UCSD-AML1 (cell line): ENCODE measurements at regions not wholly inside any gene's neighbourhood (a gene's known extent, or its start where the extent isn't known, plus 50 kb on each side); places are given as distances from the start of the nearest gene placed in this dataset.

Experiments
- DNase-seq: peaks from one replicate; lab custom pipeline; 2025; ENCODE audit not compliant: unreplicated experiment; lab: John Stamatoyannopoulos, UW

DNA sequence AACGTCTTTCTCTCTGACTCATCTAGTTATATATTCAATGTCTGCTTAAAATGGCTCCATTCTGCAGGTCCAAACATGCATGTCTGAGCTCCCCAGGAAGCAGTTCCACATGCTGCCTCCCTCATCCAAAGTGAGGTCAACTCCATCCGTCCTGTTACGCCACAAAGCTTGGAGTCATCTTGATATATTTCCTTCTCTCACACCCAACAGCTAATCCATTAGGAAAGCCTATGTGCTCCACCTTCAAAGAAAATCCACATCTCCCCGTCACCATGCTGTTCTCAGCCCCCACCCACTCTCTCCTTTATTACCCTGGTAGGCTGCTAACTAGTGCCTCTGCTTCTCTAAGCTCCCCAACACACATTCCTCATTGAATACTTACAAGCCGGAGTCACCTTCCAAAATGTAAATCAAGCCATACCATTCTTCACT lies 130.2 kb upstream of the SYNDIG1 start:
- DNase-seq: no peak

DNA sequence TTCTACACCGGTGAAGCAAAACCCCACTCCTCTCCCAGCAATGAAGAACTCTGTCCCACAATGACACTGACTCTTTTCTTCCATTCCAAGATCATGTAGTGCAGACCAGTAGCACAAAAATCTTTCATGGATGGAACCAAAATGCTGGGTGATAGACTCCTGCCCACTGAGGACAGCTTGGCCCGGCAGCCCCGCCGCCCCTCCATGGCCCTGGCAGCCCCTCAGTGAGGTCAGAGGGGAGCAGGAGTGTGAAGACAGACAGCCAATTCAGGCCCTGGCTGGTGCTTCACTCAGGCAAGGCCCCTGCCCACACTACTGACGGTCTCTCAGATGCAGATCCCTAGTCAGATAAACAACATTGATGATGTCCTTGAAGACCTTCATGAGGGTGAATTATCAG lies 131.9 kb upstream of the SYNDIG1 start:
- DNase-seq: no peak

DNA sequence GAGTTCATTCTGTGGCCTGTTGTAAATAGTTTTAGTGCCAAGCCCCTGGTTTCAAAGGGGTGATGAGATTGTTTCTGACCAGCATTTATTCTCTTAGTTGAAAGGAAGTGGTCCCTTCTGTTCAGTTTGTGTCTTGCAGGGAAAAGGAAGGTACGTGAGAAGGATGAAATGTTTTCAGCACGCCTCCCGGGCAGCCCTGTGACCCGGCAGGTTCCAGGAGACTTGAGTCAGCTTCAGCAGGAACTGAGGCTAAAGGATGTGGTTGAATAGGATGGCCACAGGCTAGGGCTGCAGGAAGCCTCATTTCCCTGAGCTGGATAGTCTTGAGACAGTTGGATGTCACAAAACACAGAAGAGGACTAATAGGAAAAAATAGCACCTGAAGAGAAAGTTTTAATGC lies 132.4 kb upstream of the SYNDIG1 start:
- peak; percentile 79 for DNase-seq

DNA sequence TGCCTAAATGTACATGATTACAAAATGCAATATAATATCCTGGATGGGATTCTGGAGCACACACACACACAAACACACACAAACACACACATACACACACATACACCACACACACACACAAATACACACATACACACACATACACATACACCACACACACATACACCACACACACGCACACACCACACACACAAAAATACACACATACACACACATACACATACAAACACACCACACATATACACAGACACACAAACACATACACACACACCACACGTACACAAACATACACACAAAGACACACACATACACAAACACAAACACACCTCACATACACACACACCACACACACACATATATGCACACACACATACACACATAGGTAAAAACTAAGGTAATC lies 134.6 kb upstream of the SYNDIG1 start:
- DNase-seq: no peak

DNA sequence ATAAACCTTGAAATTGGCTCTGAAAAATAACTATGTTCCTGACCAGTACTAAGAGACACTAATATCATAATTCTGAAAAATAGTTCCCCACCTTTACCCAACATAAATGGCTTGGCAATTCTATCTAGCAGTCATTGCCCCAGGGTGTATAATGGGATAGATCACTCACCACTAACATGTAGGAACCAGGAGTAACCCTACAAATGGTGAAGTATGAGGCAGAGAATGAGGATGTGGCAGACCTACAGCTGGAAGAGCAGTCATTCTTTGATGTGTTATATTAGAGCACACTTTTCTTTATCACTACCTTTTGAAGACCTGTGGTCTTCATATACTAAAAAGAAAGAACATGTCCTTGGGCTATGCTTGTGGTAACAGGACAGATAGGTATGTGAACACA lies 136.5 kb upstream of the SYNDIG1 start:
- no peak for DNase-seq

DNA sequence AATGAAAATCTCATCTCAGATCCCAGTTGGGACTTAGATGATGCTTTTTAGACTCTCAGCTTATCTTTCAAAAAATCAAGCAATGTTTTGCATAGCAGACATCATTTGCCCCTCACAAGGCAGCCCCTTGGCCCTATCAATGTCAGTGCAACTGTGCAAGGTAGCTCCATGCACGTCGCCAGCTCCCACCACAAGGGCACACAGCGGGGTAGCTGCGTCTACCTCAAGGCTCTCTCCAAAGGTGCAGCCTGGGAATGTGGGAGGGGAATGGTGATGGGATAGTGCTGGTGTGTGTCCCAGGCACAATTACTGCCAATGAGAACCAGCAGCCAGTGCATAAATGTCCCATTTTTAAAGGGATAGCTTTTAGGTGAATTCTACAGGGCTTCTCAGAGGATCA lies 137.5 kb upstream of the SYNDIG1 start:
- no peak for DNase-seq

DNA sequence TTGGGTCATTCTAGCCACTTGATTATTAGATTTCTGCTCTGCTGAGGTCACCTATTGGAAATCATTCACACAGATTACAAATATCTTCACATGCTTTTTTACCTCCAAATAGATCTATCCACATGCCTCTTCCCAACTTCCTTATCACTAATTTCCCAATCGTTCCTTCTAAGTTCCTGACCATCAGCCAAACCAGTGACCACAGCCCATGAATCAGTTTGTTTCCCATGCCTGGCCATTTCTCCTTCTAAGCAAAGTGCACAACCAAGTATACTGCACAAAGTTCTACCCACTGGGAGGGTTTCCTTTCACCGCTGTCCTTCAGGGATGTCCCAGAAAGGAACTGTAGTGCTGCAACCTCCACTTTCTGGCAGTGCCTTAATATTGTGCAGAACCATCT lies 140.5 kb upstream of the SYNDIG1 start:
- no peak for DNase-seq

DNA sequence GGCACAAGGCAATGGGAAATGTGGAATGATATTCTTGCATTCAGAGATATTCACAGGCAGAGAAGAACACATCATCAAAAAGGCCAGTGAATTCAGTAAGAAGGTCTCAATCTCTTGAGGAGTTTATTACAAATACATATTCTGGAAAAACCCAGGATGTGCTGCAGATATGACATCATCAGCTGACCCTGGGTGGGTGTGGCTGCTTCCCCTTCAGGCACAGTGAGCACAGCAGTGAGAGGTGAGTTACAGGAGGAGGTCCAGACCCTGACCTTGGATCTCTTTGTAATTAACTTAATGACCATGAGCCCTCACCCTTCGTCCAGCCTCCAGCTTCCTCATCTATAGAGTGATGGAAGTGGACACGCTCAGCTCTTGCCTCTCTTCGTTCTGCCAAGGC lies 147.5 kb upstream of the SYNDIG1 start:
- DNase-seq: no peak

DNA sequence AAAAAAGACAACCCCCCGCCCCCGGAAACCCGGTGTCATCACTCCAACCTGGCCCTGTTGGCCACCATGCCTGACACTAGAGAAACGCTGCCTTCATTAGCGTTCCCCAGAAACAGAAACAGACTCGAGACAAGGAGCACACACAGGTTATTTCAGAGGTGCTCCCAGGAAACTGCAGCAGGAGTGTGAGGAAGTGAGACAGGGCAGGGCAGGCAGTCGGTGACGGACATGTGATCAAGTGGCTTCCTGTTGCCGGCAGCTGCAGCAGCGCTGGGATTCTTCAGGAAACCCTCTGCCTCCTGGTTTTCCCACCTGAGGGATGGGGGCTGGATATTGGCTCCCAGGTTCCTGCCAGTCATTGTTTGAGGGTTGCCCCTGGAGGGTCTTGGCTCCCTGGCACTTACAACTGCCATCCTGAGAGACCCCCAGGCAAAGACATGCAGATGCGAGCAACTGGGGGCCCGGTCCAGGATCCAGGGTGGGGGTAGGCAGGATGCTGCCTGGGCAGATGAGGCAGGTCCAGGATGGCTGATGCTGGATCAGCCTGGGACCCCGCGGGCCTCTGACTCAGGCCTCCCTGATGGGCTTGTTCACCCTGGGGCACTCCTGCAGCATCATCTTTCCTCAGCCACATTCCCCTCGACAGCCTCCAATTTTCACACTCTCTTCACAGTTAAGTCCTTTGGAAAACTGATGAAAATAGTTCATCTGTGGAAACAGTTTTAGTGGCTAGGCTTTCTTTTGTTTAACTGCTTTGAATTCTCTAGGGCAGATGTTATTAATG lies 150.7 kb upstream of the SYNDIG1 start:
- DNase-seq: peak; percentile 38

DNA sequence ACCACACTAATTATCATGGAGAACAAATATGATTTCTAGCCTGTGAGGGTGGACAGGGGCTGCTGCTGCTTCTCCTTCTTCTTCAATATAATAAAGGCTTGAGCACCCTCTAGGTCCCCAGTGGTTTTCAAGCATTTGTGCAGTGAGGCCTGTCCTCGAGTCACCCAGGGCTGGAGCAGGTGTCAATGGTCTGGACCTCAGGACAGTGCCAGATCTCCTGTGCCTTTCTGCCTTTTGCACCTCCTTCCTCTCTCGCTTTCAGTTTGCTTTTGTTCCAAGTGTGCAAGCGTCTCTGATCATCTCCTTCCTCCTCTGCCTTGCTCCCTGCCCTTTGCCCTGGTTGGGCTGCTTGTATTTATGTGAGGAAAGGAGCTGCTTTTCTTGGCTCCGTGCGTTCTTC lies 152.2 kb upstream of the SYNDIG1 start:
- DNase-seq: no peak

DNA sequence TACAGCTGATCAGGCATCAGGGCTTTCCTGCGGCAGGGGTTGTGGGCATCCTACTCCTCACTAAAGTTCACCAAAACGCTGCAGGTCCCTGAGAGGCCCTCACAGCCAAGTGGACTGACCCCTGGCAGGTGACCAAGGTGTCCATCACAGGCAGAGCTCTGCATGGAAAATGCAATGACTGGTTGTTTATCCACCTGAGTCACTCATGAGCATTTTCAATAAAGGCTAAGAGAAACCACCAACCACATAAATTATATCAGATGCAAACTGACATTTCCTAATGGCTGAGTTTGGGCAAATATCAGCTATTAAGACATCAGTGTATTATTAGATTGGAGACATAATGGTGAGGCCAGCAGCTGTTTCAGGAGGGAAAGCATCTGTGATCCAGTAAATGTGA lies 152.7 kb upstream of the SYNDIG1 start:
- no peak for DNase-seq

DNA sequence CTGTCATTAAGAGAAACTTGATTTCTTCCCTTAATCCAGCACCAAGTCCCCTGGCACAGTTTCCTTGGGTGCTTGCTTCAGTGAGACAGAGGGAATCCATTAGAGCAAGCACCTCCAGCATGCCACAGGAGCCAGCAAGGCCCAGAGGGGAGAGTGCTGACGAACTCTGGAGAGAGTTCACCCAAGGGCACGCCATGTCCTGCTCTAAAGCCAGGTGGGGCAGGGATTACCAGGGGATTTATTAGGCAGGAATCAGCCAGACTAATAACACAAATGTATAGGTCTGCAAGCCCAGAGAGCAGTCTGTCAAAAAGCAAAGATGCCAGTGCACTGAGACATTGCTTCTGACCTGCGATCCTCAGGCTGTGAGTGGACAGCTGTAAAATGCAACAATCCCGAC lies 155.4 kb upstream of the SYNDIG1 start:
- no peak for DNase-seq

DNA sequence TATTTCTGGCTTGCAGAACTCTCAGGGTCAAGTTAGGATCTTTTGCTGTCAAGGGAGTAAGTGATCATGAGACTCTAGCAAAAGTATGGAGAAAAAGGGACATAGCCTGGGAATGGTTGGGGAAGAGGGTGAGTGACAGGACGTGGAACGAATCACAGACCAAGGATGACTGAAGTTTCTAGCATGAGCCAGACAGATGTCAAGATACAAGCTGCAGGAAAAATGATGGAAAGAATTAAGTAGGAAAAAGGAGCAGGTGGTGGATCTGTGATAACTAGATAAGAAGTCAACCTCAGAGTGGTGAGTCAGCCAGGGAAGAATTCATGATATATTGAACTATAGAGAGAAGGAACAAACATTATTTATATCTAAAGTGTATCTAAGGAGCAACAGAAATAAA lies 159.8 kb upstream of the SYNDIG1 start:
- DNase-seq: no peak

DNA sequence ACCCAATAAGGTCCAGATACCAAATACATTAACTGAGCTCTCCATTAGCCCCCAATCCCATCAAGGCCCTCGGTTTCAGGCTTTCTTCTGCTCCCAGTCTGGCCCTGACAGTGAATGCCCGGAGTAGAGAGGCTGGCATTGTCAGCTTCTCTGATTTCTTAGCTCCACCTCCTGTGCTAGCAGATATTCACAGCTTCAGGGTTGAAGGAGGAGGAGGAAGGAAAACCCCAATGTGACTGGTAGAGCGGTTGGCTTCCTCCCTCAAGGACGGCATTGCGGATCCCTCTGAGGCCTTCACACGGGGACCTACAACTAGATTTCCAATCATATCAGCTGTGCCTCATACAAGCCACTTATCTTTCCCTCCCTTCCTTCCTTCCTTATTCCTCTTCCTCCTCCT lies 164.1 kb upstream of the SYNDIG1 start:
- DNase-seq: peak; percentile 58

DNA sequence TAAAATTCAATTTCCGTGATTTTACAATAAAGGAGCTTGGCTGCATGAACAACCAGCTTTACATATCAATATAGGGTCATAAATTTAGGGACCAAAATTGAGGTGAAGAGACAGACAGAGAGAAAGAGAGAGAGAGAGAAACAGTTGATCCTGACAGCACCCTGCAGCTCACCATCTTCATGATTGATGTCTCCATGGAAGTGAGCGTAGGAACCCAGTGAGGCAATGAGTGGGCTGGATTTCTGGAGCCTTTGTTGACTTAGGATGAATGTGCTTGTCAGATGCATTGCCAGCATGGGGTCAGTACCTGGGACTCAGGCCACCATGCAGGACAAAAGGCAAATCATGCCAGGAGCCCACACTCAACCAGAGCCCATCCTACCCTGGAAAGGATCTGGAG lies 165.1 kb upstream of the SYNDIG1 start:
- no peak for DNase-seq

DNA sequence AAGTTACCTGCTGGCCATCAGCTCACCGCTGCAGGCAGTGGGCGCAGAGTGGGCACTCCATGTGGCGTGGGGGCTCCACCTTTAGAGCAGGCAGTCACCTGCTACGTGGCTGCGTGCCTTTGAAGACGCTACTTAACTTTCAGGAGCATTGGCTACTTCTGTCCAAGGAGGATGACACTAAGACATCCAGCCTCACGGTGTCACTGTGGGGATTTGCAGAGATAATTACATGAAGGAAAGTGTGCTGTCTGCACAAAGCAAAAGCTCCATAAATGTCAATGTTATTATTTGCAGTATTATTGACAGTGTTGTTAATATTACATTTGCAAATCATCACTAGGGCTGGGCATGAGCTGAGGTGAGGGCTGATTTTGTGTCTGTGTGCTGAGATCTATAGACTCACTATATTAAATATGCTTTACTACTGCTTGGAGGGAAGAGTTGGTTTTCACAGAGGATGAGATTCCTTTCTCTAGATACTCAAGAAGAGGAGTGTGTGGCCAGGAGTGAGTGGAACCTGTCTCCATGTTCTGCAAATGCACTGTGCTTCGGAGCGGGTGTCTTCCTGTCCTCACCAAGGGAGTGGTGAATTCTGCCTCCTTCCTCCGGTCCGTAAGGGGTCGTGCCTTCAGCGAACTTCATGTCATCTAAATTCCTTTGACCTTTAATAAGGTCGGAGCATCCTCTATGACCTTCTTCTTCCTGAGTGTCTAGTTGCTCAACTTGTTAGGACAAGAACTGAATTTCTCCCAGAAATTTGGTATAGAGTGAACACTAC lies 165.8 kb upstream of the SYNDIG1 start:
- DNase-seq: no peak

DNA sequence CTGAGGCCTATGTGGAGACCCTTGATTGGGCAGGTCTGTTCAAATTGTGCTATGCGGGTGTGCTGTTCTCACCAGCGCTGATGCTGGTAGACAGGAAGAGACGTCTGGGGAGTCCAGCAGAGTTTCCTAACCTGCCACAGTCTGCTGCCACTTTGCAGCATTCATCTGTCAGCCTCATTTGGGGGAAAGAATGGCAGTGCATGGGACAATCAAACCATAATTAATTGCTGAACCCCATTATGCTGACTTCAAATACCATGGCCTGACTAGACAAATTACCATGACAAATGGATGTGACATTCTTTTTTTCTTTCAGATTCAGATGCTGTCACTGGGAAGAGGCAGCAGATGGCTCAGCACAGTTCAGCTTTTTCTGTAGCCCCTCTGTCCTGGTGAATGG lies 171.4 kb upstream of the SYNDIG1 start:
- no peak for DNase-seq

DNA sequence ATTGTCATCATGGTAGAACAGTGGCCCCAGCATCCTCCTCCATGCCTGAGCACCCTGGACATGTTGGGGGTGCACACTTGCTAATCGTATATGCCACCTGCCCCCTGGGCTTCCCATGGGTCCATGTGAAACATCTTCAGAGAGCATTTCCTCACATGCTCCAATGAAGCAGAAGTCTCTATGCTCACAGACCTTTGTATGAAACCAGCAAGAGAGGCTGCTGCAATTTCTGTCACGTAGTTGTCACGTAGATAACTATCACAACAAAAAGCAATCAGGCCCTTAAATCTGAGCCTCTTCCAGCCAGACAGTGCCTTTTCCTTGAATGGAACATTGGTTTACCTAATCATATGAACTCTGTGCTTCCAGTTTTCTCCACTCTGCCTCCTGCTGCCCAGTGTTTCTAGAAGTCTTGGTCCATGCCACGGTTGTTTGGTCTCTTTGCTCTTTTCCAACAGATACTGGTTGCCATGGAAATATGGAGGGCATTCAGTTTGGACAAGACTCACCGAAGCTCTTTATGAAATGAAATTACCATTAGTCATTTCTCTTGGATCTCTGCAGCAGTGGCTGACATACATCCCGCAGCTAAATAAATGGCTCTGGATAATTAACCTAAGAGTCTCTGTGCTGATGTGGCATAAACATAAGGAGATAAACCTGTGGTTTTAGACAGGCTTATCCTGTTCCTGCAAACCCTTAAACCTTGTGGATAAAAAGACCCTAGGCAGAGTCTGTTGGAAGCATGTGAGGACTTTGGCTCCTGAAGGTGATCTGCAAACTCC lies 172.8 kb upstream of the SYNDIG1 start:
- no peak for DNase-seq

DNA sequence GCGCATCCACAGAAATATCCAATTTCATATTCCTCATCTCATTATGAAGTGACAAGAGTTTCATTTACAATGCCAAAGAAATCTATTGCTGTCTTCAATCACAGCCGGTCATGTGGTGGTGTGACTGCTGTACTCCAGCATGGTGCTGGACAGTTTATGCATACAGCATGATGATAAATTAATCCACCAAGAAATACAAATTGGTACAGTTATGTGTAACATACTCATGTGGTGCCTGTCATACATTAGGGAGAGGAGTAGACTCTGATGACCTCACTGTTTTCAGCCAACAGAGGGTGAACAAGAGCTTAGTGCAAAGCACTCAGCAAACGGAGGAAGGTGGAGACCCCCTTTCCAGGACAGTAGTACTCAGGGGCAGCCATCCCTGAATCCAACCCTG lies 178.4 kb upstream of the SYNDIG1 start:
- no peak for DNase-seq

DNA sequence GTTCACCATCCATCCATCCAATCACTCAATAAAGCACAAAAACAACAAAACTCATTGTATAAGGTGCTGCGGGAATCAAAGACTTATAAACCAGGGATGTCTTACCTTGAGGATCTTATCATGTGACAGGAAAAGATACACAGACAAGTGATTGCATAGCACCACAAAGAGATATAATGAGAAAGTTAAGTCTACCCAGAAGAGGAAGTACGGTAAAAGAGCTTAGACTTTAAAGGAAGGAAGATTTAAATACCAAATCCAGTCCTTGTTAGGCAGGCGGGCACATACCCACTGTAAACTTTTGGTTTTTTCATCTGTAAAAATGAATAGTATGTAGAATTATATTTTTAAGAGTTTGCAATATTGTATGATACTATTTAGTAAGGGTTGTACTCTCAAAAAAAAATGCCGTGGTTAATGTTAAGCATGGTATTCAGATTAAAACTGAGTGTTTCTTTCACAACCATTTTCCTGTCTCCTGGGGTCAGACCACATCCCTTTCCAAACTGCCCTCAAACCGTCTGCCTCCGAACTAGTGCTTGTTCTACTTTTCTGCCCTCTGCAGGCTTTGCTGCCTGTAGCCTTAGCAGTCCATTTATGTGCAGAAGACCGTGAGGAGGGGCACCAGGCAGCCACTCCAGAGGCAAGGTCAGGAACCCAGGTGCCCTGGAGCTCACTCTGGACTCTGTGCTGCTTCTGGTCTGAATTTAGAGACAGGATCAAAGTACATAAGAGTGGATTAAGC lies 179.5 kb upstream of the SYNDIG1 start:
- DNase-seq: peak; percentile 62

DNA sequence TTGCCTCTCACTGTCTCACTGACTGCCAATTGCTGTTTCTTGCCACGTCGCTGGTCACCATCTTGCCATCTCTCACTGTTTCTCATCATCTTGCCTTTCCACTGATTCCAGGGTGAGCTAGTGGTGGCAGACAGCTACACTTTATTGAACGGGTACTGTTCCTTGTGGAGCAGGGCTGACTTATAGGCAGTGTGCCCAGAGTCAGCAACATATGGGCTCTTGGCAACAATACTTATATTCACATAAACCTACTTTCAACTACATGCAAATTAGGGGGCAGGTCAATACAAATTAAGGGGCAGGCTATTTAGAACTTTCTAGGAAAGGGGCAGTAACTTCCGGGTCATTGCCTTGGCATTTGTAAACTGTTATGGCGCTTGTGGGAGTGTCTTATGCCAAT lies 186.2 kb upstream of the SYNDIG1 start:
- DNase-seq: no peak
